Neural cell (in vitro differentiated cells): ENCODE measurements at regions not wholly inside any gene's neighbourhood (a gene's known extent, or its start where the extent isn't known, plus 50 kb on each side); places are given as distances from the start of the nearest gene placed in this dataset.

ENCODE experiments used
- H2AFZ ChIP-seq: fragments of 200-600, 300-800 bp; sonication (generic), shearing (Covaris generic); 2 replicates; pipeline ENCODE4 v1.6.0; 2014; ENCODE audit warnings: low read depth, mild to moderate bottlenecking, antibody characterized with exemption, low read length, moderate library complexity
- H3F3A ChIP-seq: fragments of 200-600 bp; shearing (Covaris generic); 2 replicates; pipeline ENCODE4 v1.6.1; 2016; ENCODE audit warnings: mild to moderate bottlenecking, moderate library complexity, mixed read lengths, antibody characterized with exemption, low read length; ENCODE audit not compliant: insufficient read depth, poor library complexity, severe bottlenecking
- H3K27ac ChIP-seq: fragments of 200-600, 300-800 bp; sonication (generic), shearing (Covaris generic); 2 replicates; pipeline ENCODE4 v1.5.1; 2014; ENCODE audit warnings: mild to moderate bottlenecking, low read length, moderate library complexity
- H3K27me3 ChIP-seq: fragments of 300-800, 200-600 bp; sonication (generic), shearing (Covaris generic); 2 replicates; pipeline ENCODE4 v1.6.0; 2014; ENCODE audit warnings: mild to moderate bottlenecking, low read depth, low read length, moderate library complexity; ENCODE audit not compliant: insufficient read depth
- H3K36me3 ChIP-seq: fragments of 300-800, 200-600 bp; sonication (generic), shearing (Covaris generic); 2 replicates; pipeline ENCODE4 v1.5.1; 2014; ENCODE audit warnings: mild to moderate bottlenecking, antibody characterized with exemption, low read length, moderate library complexity; ENCODE audit not compliant: insufficient read depth
- H3K4me2 ChIP-seq: fragments of 300-800, 200-600 bp; sonication (generic), shearing (Covaris generic); 2 replicates; pipeline ENCODE4 v1.6.0; 2014; ENCODE audit warnings: mild to moderate bottlenecking, low read length
- H3K4me3 ChIP-seq: fragments of 300-800, 200-600 bp; sonication (generic), shearing (Covaris generic); 2 replicates; pipeline ENCODE4 v1.5.1; 2014; ENCODE audit warnings: mild to moderate bottlenecking, low read length, moderate library complexity
- H3K79me2 ChIP-seq: fragments of 200-600 bp; shearing (Covaris generic); replicated peaks from 2 replicates; pipeline ENCODE4 v1.6.0; 2014; ENCODE audit warnings: mild to moderate bottlenecking, low read length, moderate library complexity; ENCODE audit not compliant: insufficient read depth
- H3K9ac ChIP-seq: fragments of 300-800, 200-600 bp; sonication (generic), shearing (Covaris generic); 2 replicates; pipeline ENCODE4 v1.6.1; 2016; ENCODE audit warnings: mild to moderate bottlenecking, low read length, mixed read lengths
- H3K9me2 ChIP-seq: fragments of 200-600 bp; shearing (Covaris generic); 2 replicates; pipeline ENCODE4 v1.6.1; 2016; ENCODE audit warnings: mild to moderate bottlenecking, low read length, mixed read lengths; ENCODE audit not compliant: insufficient read depth
- H3K9me3 ChIP-seq: fragments of 200-600, 300-800 bp; sonication (generic), shearing (Covaris generic); 2 replicates; pipeline ENCODE4 v1.6.1; 2016; ENCODE audit warnings: mild to moderate bottlenecking, mixed run types, low read length, moderate library complexity, mixed read lengths
- H4K20me1 ChIP-seq: fragments of 200-600 bp; shearing (Covaris generic); 2 replicates; pipeline ENCODE4 v1.6.1; 2016; ENCODE audit warnings: mild to moderate bottlenecking, mixed run types; ENCODE audit not compliant: insufficient read depth
- EP300 ChIP-seq: fragments of 450-650 bp; conservative IDR thresholded peaks from 2 replicates; pipeline ENCODE4 v1.6.1; 2014; ENCODE audit warnings: antibody characterized with exemption, mild to moderate bottlenecking, moderate library complexity; ENCODE audit not compliant: poor library complexity, severe bottlenecking
- EZH2 ChIP-seq: fragments of 200-600, 300-800 bp; shearing (Covaris generic), sonication (generic); IDR thresholded peaks from 2 replicates; pipeline ENCODE4 v1.6.1; 2014; ENCODE audit warnings: antibody characterized with exemption, low read length, borderline replicate concordance, mild to moderate bottlenecking; ENCODE audit not compliant: insufficient read depth, poor library complexity, severe bottlenecking
- MXI1 ChIP-seq: fragments of 450-650 bp; conservative IDR thresholded peaks from 2 replicates; pipeline ENCODE4 v1.6.1; 2014; ENCODE audit warnings: antibody characterized with exemption, mild to moderate bottlenecking; ENCODE audit not compliant: poor library complexity, severe bottlenecking
- POLR2AphosphoS5 ChIP-seq: IDR thresholded peaks from 2 replicates; pipeline ENCODE4 v1.6.1; 2012
- RAD21 ChIP-seq: fragments of 450-650 bp; conservative IDR thresholded peaks from 2 replicates; pipeline ENCODE4 v1.6.1; 2014; ENCODE audit warnings: antibody characterized with exemption, mild to moderate bottlenecking, moderate library complexity
- SMC3 ChIP-seq: fragments of 450-650 bp; conservative IDR thresholded peaks from 2 replicates; pipeline ENCODE4 v1.6.1; 2014; ENCODE audit warnings: antibody characterized with exemption, mild to moderate bottlenecking, moderate library complexity; ENCODE audit not compliant: poor library complexity
- TAF1 ChIP-seq: IDR thresholded peaks from 2 replicates; pipeline ENCODE4 v1.6.1; 2012; ENCODE audit warnings: low read depth
- TF ChIP-seq, protein P1 (sequence below): fragments of 450-650 bp; IDR thresholded peaks from 2 replicates; pipeline ENCODE4 v1.5.1; 2014; ENCODE audit warnings: antibody characterized with exemption, mild to moderate bottlenecking, moderate library complexity; ENCODE audit not compliant: poor library complexity, severe bottlenecking
- TF ChIP-seq, protein P2 (sequence below): IDR thresholded peaks from 2 replicates; pipeline ENCODE4 v1.6.1; 2012; ENCODE audit warnings: borderline replicate concordance

DNA sequence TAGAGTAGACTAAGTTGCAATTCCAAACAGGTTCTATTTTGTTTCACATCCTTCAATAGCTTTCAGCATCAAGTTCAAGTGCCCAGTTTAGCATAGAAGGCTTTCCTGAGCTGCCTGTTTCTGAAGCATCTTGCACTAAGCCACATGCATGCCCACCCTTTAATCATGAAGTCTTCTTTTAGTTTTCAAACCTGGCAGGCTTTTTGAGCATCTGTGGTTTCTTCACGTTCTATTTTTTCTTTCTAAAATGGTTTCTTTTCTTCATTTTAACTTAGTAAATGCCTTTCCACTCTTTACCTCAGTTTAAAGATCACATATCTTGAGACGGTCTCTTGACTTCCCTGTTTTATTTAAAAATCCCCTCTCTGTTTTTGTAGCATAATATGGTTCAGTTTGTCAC, 360.1 kb downstream of the MAN2A1 start:
- no peaks in the 10 kb centered on the region for H4K20me1 ChIP-seq
- H3K79me2 ChIP-seq, result no peaks in the 10 kb centered on the region
- H3K4me2 ChIP-seq, result no peak overlapping the region
- no peak overlapping the region for H3K27ac ChIP-seq
- no peak overlapping the region for H3K4me3 ChIP-seq
- no peaks in the 10 kb centered on the region for H3K27me3 ChIP-seq
- no peaks in the 10 kb centered on the region for H3K9me2 ChIP-seq
- H3K9ac ChIP-seq, result no peak overlapping the region
- H3K36me3 ChIP-seq, result no peaks in the 10 kb centered on the region
- TF ChIP-seq MXI1 (no peak), TAF1 (no peak), EP300 (no peak), EZH2 (no peak), POLR2AphosphoS5 (no peak), RAD21 (no peak), SMC3 (no peak)
- TF ChIP-seq, protein P1, sequence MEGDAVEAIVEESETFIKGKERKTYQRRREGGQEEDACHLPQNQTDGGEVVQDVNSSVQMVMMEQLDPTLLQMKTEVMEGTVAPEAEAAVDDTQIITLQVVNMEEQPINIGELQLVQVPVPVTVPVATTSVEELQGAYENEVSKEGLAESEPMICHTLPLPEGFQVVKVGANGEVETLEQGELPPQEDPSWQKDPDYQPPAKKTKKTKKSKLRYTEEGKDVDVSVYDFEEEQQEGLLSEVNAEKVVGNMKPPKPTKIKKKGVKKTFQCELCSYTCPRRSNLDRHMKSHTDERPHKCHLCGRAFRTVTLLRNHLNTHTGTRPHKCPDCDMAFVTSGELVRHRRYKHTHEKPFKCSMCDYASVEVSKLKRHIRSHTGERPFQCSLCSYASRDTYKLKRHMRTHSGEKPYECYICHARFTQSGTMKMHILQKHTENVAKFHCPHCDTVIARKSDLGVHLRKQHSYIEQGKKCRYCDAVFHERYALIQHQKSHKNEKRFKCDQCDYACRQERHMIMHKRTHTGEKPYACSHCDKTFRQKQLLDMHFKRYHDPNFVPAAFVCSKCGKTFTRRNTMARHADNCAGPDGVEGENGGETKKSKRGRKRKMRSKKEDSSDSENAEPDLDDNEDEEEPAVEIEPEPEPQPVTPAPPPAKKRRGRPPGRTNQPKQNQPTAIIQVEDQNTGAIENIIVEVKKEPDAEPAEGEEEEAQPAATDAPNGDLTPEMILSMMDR, result no peak
- TF ChIP-seq, protein P2, sequence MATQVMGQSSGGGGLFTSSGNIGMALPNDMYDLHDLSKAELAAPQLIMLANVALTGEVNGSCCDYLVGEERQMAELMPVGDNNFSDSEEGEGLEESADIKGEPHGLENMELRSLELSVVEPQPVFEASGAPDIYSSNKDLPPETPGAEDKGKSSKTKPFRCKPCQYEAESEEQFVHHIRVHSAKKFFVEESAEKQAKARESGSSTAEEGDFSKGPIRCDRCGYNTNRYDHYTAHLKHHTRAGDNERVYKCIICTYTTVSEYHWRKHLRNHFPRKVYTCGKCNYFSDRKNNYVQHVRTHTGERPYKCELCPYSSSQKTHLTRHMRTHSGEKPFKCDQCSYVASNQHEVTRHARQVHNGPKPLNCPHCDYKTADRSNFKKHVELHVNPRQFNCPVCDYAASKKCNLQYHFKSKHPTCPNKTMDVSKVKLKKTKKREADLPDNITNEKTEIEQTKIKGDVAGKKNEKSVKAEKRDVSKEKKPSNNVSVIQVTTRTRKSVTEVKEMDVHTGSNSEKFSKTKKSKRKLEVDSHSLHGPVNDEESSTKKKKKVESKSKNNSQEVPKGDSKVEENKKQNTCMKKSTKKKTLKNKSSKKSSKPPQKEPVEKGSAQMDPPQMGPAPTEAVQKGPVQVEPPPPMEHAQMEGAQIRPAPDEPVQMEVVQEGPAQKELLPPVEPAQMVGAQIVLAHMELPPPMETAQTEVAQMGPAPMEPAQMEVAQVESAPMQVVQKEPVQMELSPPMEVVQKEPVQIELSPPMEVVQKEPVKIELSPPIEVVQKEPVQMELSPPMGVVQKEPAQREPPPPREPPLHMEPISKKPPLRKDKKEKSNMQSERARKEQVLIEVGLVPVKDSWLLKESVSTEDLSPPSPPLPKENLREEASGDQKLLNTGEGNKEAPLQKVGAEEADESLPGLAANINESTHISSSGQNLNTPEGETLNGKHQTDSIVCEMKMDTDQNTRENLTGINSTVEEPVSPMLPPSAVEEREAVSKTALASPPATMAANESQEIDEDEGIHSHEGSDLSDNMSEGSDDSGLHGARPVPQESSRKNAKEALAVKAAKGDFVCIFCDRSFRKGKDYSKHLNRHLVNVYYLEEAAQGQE, result no peak
- no peak overlapping the region for H2AFZ ChIP-seq
- H3F3A ChIP-seq, result no peaks in the 10 kb centered on the region
- H3K9me3 ChIP-seq, result no peaks in the 10 kb centered on the region

DNA sequence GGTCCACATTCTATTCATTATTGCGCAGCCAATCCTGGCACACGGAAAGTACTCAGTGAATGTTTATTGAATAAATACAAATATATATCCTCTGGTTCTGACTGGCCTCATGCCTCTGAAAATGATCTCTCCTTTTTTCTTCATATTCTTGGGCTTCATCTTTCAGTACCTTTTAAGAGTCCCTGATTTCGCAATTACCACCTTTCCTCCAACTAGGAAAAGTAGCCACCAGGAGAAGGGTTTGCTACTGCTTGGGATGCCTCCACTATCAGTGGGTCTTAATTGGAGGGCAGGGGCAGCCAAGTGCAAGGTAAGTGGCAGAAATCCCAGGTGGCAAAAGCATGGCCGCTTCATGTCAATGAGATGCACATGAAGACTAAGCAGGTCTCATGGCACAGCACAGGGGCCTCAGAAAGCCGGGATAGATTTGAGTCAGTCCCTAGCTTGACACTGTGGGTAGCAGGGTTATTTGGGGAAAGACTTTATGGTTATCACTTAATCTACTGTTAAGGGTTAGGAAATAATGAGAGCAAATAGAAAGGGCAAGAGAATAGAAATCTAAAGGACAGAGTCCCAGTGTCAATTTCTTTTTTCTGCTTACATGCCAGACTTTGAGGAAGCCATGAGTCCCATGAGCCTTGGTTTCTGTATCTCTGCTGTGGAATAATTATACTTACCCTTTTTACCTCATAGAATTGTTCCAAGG, 361.1 kb downstream of the MAN2A1 start:
- H3K9ac ChIP-seq, result no peak overlapping the region
- H2AFZ ChIP-seq, result no peak overlapping the region
- no peaks in the 10 kb centered on the region for H4K20me1 ChIP-seq
- no peaks in the 10 kb centered on the region for H3K36me3 ChIP-seq
- H3K9me3 ChIP-seq, result no peaks in the 10 kb centered on the region
- no peak overlapping the region for H3K4me2 ChIP-seq
- TF ChIP-seq POLR2AphosphoS5, result no peak
- no peak overlapping the region for H3K27ac ChIP-seq
- no peak overlapping the region for H3K4me3 ChIP-seq
- H3K27me3 ChIP-seq, result no peaks in the 10 kb centered on the region
- H3K9me2 ChIP-seq, result no peaks in the 10 kb centered on the region
- H3F3A ChIP-seq, result no peaks in the 10 kb centered on the region
- no peaks in the 10 kb centered on the region for H3K79me2 ChIP-seq
